ENCODE measurements at regions not wholly inside any gene's neighbourhood (a gene's known extent, or its start where the extent isn't known, plus 50 kb on each side); places are given as distances from the start of the nearest gene placed in this dataset.
"Not testable (repeated sequence)": the region's sequence is repeated elsewhere in the genome, so short reads cannot be mapped to it uniquely, and the experiment has no call there.

- H3K9me3 ChIP-seq (ENCODE audit: severe bottlenecking): peaks cover 6% of the 10 kb centered on the region
Observed at GRCh38 chr14:104405360-104406226, 174.0 kb upstream of the C14orf180 start.

GRCh38 chr14:104406831-104407230, 172.7 kb upstream of the C14orf180 start:
- DNase-seq (ENCODE audit: low spot score): peak; percentile 21
- no peak for TF ChIP-seq CTCF (IDR thresholded peaks at IDR 0.05; ENCODE audit: poor library complexity, severe bottlenecking)
- peaks cover 53% of the 10 kb centered on the region for H3K27me3 ChIP-seq (ENCODE audit: insufficient read depth, poor library complexity, severe bottlenecking)
- no peak overlapping the region for H3K27ac ChIP-seq (ENCODE audit: poor library complexity, severe bottlenecking)
- ATAC-seq (ENCODE audit: low read depth): no peak
- H3K4me1 ChIP-seq (ENCODE audit: insufficient read depth, poor library complexity, severe bottlenecking): no peaks in the 10 kb centered on the region
- H3K36me3 ChIP-seq (ENCODE audit: low read depth): no peaks in the 10 kb centered on the region
- peaks cover 6% of the 10 kb centered on the region for H3K9me3 ChIP-seq (ENCODE audit: severe bottlenecking)
- no peak overlapping the region for H3K4me3 ChIP-seq (ENCODE audit: severe bottlenecking)

More at GRCh38 chr14:104405360-104406226, 174.0 kb upstream of the C14orf180 start:
- Histone ChIP-seq H3K27ac (ENCODE audit: poor library complexity, severe bottlenecking) (no peak overlapping the region), H3K4me1 (ENCODE audit: insufficient read depth, poor library complexity, severe bottlenecking) (no peaks in the 10 kb centered on the region), H3K4me3 (ENCODE audit: severe bottlenecking) (no peak overlapping the region), H3K27me3 (ENCODE audit: insufficient read depth, poor library complexity, severe bottlenecking) (peaks cover 49% of the 10 kb centered on the region), H3K36me3 (ENCODE audit: low read depth) (no peaks in the 10 kb centered on the region)
- ATAC-seq (ENCODE audit: low read depth): no peak
- TF ChIP-seq CTCF (IDR thresholded peaks at IDR 0.05; ENCODE audit: poor library complexity, severe bottlenecking): no peak
- peak; percentile 29 for DNase-seq (ENCODE audit: low spot score)

GRCh38 chr14:104416383-104416782, 163.2 kb upstream of the C14orf180 start:
- peaks cover 68% of the 10 kb centered on the region for H3K27me3 ChIP-seq (ENCODE audit: insufficient read depth, poor library complexity, severe bottlenecking)
- no peaks in the 10 kb centered on the region for H3K36me3 ChIP-seq (ENCODE audit: low read depth)
- H3K4me3 ChIP-seq (ENCODE audit: severe bottlenecking): no peak overlapping the region
- H3K9me3 ChIP-seq (ENCODE audit: severe bottlenecking): no peaks in the 10 kb centered on the region
- no peak for DNase-seq (ENCODE audit: low spot score)
- H3K4me1 ChIP-seq (ENCODE audit: insufficient read depth, poor library complexity, severe bottlenecking): no peaks in the 10 kb centered on the region
- no peak overlapping the region for H3K27ac ChIP-seq (ENCODE audit: poor library complexity, severe bottlenecking)
- ATAC-seq (ENCODE audit: low read depth): no peak
- TF ChIP-seq CTCF (IDR thresholded peaks at IDR 0.05; ENCODE audit: poor library complexity, severe bottlenecking): no peak

GRCh38 chr14:104419865-104420505, 159.6 kb upstream of the C14orf180 start:
- Histone ChIP-seq H3K27ac (ENCODE audit: poor library complexity, severe bottlenecking) (no peak overlapping the region), H3K27me3 (ENCODE audit: insufficient read depth, poor library complexity, severe bottlenecking) (peaks cover 92% of the 10 kb centered on the region), H3K9me3 (ENCODE audit: severe bottlenecking) (no peaks in the 10 kb centered on the region), H3K4me1 (ENCODE audit: insufficient read depth, poor library complexity, severe bottlenecking) (no peaks in the 10 kb centered on the region), H3K4me3 (ENCODE audit: severe bottlenecking) (no peak overlapping the region), H3K36me3 (ENCODE audit: low read depth) (no peaks in the 10 kb centered on the region)
- ATAC-seq (ENCODE audit: low read depth): no peak
- no peak for TF ChIP-seq CTCF (IDR thresholded peaks at IDR 0.05; ENCODE audit: poor library complexity, severe bottlenecking)
- DNase-seq (ENCODE audit: low spot score): no peak

GRCh38 chr14:104420523-104420922, 159.0 kb upstream of the C14orf180 start:
- H3K4me3 ChIP-seq (ENCODE audit: severe bottlenecking); H3K4me1 ChIP-seq (ENCODE audit: insufficient read depth, poor library complexity, severe bottlenecking); H3K27ac ChIP-seq (ENCODE audit: poor library complexity, severe bottlenecking); H3K9me3 ChIP-seq (ENCODE audit: severe bottlenecking); H3K36me3 ChIP-seq (ENCODE audit: low read depth); DNase-seq (ENCODE audit: low spot score): not testable (repeated sequence)
- ATAC-seq (ENCODE audit: low read depth): peak; percentile 31; the same call in 1 of the 3 replicates
- peaks cover 92% of the 10 kb centered on the region for H3K27me3 ChIP-seq (ENCODE audit: insufficient read depth, poor library complexity, severe bottlenecking)
